AG08395 (cell line): ENCODE measurements at regions not wholly inside any gene's neighbourhood (a gene's known extent, or its start where the extent isn't known, plus 50 kb on each side); places are given as distances from the start of the nearest gene placed in this dataset.
"Not testable (repeated sequence)": the region's sequence is repeated elsewhere in the genome, so short reads cannot be mapped to it uniquely, and the experiment has no call there.

Source experiments
- DNase-seq: peaks from one replicate; pipeline ENCODE4 v3.0.0; 2012; ENCODE audit warnings: mixed read lengths, low spot score

GRCh38 chr20:23150304-23151007 is 64.3 kb upstream of the CD93 start:
- no peak for DNase-seq

GRCh38 chr20:23149623-23150279 is 63.6 kb upstream of the CD93 start:
- no peak for DNase-seq

DNA sequence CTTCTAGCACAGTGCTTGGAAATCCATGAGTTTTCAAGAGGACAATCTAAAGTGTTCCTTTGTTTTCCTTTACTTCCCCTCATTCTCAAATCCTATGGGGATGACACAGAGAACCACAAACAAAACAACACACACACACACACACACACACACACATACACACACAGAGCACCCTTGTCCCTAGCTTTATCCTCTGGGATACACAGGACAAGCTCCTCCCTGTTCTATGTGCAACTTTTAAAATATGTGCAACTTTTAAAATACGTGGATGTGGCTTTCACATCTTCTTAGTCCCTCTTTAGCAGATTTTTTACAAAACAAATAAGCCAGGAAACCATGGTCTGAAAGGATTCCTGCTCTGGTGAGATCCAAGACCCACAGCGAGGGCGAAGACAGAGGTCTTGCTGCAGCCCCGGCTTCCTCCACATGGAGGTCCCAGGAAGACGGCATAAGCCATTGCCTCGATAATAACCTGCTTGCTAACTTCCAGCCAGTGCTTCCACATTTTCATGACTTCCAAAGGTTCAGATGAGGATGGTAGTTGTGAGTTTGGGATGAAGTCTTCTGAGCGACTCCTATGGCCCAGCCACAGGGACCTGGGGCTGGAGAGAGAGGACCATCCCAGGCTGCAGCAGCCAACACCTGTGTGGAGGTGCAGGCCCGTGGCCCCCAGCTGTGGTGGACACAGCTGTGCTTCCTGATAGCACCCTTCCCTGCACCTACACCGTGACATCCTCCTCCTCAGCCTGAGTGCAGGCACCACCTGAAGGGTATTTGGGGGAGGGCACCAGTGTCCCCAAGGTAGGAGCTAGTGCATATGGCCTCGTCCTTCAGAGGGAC is 62.8 kb upstream of the CD93 start:
- DNase-seq = no peak

- DNase-seq = peak; percentile 73
Observed at GRCh38 chr20:23147964-23148730, 62.0 kb upstream of the CD93 start.

DNA sequence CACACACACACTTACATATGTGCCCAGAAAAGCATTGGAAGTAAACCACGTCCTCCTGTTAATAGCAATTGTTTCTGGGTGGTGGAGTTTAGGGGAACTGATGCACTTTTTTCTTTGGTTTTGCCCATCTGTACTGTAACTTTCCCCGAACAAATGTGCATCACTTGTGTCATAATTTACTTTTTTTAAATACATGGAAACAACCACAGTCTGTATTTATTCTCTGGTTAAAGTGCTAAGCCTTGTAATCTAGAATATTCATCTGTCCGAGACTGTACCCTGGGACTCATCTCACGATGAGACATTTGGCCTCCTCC is 61.5 kb upstream of the CD93 start:
- no peak for DNase-seq

- no peak for DNase-seq
Observed at GRCh38 chr20:23146857-23147637, 60.9 kb upstream of the CD93 start.

DNA sequence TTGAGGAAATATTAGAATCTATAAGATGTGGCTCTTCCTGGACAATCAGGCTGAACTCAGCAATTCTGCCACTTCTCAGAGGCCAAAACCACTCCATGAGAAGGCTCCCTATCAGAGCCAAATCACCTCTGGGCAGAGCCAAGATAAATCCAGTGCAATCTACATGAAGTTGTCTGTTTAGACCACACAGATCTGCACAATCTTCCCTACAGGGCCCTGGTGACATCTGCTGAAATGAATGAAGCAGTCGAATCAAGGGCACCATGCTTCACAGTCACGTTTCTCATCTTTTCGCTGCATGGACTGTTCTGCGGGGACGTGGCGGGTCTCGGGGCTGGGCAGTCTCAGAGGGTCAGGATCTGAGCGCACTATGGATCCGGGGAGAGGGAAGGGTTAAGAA is 60.1 kb upstream of the CD93 start:
- no peak for DNase-seq

GRCh38 chr20:23145281-23145700 is 59.2 kb upstream of the CD93 start:
- DNase-seq = peak; percentile 75

DNA sequence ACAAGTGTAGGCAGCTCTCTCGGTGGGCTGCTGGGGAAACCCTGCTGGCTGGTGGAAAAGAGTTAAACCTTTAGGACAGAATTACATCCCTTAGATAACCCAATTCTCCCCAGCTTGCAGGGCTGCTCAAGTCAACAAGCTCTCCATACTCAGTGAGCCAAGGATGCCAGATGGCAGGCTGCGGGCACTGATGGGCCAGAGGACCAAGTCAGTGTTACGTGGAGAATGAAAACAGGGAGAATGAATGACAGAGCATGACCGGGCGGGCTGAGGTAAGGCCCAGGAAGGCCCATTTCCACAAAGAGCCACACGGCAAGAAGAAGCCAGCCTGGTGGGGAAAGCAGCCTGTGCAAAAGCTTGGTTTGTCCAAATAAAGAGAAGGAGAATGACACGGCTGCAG is 58.7 kb upstream of the CD93 start:
- DNase-seq = no peak

DNA sequence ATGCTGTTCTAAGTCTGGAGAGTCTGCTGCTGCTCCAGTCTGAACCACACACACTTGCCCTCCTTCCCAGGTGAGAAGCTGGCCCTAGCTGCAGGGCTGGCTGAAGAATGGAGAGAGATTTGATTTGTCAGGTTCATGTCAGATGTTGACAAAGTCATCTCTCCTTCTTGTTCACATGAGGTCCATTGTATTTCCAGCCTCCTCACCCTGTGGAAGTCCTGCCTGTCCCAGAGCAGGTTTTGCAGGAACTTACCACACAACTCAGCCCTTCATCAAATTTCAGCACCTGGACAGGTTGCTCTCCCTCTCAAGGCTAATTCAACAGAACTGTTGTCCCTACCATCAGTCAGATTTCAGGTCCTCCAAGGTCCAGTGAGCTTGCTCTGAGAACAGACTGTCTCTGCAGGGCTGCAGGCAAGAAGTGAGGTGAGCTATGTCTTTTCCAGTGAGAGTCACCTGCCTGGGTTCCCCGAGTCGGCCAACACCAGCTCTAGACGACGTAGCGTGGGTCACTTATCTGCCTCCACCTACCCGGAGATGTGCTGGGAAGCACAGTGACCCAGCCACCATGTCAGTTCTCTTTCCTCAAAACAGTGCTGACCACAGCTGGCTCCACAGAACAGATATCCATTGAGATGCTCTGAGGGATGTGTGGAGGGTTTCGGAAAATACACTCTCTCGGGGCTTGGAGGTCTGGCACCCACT is 58.0 kb upstream of the CD93 start:
- DNase-seq = no peak

DNA sequence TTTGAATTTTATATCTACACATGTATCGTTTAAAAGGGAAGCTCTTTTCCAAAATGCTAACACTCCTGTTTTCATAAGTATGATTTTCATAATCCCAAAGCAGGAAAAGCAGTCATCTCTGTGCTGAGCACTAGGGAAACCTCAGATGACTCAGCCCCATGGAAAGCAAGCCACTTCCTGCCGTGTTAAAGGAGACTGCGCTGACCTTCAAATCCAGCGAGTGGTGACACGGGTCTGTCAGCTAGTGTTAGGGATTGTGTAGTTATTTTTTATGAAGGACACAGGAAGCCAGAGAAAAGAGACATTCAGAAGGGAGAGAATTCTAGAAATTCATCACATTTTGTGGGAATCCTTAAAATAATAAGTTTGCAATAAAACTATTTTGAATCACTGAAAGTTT is 57.0 kb upstream of the CD93 start:
- peak; percentile 86 for DNase-seq

DNA sequence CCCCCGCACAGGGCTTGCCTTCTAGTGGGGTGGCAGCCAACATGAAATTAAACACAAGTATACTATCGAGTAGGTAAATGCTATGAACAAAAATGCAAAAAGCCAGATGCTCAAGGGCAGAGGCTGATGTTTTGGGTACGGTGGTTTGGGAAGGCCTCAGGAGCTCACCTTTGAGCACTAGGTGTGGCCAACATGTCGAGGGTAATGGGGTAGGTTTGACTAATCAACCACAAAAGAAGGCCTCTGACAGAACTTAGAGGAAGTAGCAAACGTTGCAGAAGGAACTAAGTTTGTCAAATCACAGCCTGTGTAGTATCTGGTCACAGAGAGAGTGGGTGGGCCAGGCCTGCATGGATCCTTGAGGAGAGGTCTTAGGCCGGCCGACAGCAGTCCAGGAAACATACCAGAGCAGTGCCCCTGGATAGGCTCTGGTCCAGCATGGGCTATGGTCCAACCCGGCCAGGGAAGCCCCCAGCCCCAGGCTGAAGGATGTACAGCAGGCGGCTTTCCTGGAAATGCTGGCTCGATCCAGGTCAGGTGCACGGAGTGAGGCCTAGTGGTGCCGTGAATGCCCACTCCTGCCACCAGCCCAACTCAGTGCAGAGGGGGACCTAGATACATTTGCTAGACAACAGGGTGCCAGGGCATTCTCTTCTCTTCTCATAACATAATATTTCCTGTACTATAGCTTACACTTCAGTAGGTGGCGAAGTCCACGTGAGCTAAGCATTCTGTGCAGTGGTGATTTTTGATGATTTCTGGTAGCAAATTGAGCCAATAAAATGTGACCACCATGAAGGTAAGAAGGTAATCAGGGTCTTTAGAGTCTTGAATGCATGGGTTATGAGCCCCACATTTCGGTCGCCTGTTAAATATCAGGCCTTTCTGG is 56.3 kb upstream of the CD93 start:
- DNase-seq = no peak

GRCh38 chr20:23141450-23142161 is 55.5 kb upstream of the CD93 start:
- DNase-seq = peak; percentile 34

DNA sequence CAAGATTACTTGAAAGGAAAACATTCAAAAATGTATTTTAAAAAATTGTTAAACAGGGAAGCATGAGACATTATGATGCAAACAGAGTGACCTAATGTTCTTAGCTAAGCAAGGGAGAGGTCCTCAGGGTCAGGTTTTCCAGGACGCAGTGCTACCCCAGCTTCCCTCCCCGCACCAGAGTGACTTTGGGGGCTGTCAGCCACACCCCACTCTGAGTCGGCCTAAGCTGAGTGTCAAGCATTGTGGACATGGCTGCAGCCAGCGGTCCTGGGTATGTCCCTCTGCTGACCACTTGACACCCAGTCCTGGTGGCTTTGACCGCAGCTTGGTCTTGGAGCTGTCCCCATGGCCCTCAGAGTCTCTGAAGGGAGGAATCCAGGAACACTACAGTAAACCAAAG is 54.9 kb upstream of the CD93 start:
- DNase-seq = no peak

DNA sequence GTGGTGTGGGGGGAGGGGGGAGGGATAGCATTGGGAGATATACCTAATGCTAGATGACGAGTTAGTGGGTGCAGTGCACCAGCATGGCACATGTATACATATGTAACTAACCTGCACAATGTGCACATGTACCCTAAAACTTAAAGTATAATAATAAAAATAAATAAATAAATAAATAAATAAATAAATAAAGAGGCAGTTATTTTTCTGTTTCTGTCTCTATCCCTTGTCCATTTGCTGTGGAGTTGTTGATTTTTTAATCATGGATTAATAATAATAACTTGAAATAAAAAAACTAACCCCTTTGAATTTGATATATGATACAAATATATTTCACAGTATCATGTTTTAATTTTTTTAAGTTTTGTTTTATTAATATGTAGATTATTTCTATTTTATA is 53.9 kb upstream of the CD93 start:
- DNase-seq = not testable (repeated sequence)

GRCh38 chr20:23139524-23139923 is 53.4 kb upstream of the CD93 start:
- no peak for DNase-seq

DNA sequence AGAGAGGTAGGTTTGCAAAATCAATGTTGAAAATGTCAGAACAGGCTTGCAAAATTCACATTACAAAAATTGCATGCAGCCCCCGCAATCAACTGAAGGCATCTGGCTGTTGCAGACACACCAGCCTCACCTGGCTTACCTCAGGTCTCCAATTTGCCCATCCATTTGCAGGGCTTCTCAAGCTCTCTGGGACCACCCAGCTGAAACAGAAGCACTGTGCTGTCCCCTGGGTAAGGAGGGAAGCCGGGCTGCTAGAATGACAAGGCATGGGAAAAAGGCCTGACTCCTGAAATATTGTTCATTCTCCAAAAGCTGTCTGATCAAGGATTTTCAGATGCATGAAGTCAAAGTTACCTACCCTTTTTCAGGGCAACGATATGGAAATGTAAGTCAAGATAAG is 52.6 kb upstream of the CD93 start:
- DNase-seq = no peak

DNA sequence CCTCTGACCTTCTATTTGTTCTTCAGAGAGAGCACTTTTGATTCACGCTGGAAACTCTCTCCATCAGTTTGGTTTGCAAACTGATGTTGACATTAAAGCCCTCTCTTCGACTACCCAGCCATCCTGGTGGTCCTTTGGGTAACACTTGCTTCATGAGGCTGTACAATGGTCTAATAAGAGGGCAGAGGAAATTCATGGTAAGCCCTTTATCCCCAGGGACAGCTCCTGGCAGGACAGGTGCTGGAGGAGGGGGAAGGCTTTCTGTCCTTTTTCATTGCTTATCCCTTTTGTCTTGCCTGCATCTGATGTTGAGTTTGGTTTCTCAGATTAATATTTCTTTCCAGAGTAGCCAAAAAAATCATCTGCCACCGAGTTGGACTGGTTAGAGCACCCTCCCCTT is 52.1 kb upstream of the CD93 start:
- no peak for DNase-seq
